Thyroid gland (tissue), 4 donors: ENCODE measurements at regions not wholly inside any gene's neighbourhood (a gene's known extent, or its start where the extent isn't known, plus 50 kb on each side); places are given as distances from the start of the nearest gene placed in this dataset.

Experiments used
- DNase-seq, 2 donors: peaks; one replicate each; pipeline ENCODE4 v3.0.0-alpha.2; 2019
- H3K27ac ChIP-seq, 3 donors: fragments of 200-600 bp; sonication (generic); 1 replicate in 2 of 3; 2 replicates in 1 of 3; pipeline ENCODE4 v1.5.1; 2016 to 2019; ENCODE audit warnings: mild to moderate bottlenecking in 1 of 3, moderate library complexity in 1 of 3
- H3K27me3 ChIP-seq: fragments of 200-600 bp; sonication (generic); one replicate; pipeline ENCODE4 v1.5.1; 2019
- H3K36me3 ChIP-seq, 2 donors: fragments of 200-600 bp; sonication (generic); one replicate each; pipeline ENCODE4 v1.5.1; 2016 to 2019
- H3K4me1 ChIP-seq, 2 donors: fragments of 200-600 bp; sonication (generic); one replicate each; pipeline ENCODE4 v1.5.1; 2017 to 2019
- H3K4me3 ChIP-seq, 3 donors: fragments of 200-600 bp; sonication (generic); replicated peaks in 1 of 3; 1 replicate in 2 of 3; 2 replicates in 1 of 3; pipeline ENCODE4 v1.5.1; 2016; ENCODE audit warnings: mild to moderate bottlenecking in 1 of 3
- H3K9me3 ChIP-seq: fragments of 200-600 bp; sonication (generic); one replicate; pipeline ENCODE4 v1.5.1; 2017
- POLR2A ChIP-seq, 2 donors: fragments of 450-650 bp; IDR thresholded peaks; one replicate each; pipeline ENCODE4 v1.6.1; 2017; ENCODE audit warnings: antibody characterized with exemption in 2 of 2, mild to moderate bottlenecking in 2 of 2, moderate library complexity in 1 of 2
- WGBS, 2 donors: methylation state at CpG; one replicate each; pipeline ENCODE4 v1.1.5; 2017; 5-methylcytosine and 5-hydroxymethylcytosine counted together
- intact Hi-C: fragments of 100-400 bp; cut with DNase I; formaldehyde crosslinking; loops from one replicate; pipeline ENCODE4 v1.15.1; 2023
- TF ChIP-seq, protein P1 (sequence below), 6 experiments: fragments of 200-600 bp in 3 of 6; fragments of 450-650 bp in 3 of 6; sonication (generic) in 3 of 6; IDR thresholded peaks; one replicate each; pipeline ENCODE4 v1.5.1; 2016 to 2019; ENCODE audit warnings: antibody characterized with exemption in 6 of 6, mild to moderate bottlenecking in 2 of 6, inconsistent platforms in 1 of 6, moderate library complexity in 1 of 6

DNA sequence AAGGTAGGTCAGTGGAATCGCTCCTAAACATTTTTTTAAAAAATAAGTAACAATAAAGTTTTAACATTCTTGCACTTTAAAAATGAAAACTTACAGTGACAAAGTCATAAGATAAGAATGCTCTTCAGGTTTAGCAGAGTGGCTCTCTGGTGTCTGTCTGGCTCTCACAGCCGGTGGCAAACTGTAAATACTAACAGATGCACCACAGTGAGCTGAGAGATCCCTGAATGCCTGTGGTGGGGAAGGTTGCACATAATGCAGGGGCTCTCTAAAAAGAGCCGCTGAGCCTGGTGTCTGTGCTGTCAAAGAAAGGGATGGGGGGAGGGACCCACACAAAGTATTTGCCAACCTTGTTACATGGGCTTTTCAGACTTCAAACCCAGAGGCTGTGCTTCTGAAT lies 498.3 kb downstream of the CCSER2 start:
- Histone ChIP-seq H3K27me3 (no peaks in the 10 kb centered on the region), H3K36me3 (no peaks in the 10 kb centered on the region), H3K27ac (no peak overlapping the region), H3K9me3 (no peaks in the 10 kb centered on the region), H3K4me3 (no peak overlapping the region), H3K4me1 (peaks cover 7 to 16% of the 10 kb centered on the region in 2 donors)
- TF ChIP-seq, protein P1, sequence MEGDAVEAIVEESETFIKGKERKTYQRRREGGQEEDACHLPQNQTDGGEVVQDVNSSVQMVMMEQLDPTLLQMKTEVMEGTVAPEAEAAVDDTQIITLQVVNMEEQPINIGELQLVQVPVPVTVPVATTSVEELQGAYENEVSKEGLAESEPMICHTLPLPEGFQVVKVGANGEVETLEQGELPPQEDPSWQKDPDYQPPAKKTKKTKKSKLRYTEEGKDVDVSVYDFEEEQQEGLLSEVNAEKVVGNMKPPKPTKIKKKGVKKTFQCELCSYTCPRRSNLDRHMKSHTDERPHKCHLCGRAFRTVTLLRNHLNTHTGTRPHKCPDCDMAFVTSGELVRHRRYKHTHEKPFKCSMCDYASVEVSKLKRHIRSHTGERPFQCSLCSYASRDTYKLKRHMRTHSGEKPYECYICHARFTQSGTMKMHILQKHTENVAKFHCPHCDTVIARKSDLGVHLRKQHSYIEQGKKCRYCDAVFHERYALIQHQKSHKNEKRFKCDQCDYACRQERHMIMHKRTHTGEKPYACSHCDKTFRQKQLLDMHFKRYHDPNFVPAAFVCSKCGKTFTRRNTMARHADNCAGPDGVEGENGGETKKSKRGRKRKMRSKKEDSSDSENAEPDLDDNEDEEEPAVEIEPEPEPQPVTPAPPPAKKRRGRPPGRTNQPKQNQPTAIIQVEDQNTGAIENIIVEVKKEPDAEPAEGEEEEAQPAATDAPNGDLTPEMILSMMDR (IDR thresholded peaks at IDR 0.05), result no peak
- no peak for TF ChIP-seq POLR2A (IDR thresholded peaks at IDR 0.05)
- intact Hi-C loops, result no loop called here
- WGBS, 2 donors, result 61 to 71% methylated on average over 3 of the region's 3 CpGs
- DNase-seq, result no peak

DNA sequence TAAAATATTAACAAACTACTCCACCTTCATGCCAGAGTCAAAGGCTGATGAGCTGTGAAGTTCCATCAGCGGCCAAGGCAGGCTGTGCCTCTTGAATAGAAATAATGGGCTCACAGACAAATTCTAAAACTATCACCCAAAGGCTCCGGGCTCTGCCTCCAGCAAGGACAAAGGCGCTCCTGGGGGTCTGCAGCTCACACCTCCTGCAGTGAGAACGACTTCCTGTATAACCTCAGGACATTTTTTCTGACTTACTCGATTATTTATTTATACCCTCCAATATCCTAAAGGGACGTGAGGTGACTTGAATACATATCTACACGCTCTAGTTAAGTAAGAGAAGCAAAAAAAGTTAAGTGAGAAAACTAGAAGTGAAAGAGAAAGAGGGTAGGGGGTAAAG lies 500.7 kb downstream of the CCSER2 start:
- H3K36me3 ChIP-seq, result no peaks in the 10 kb centered on the region
- no peak overlapping the region for H3K27ac ChIP-seq
- H3K4me3 ChIP-seq, result no peak overlapping the region
- 76 to 83% methylated on average over 7 of the region's 7 CpGs for WGBS, 2 donors
- no peaks in the 10 kb centered on the region for H3K27me3 ChIP-seq
- peaks cover 7 to 16% of the 10 kb centered on the region in 2 donors for H3K4me1 ChIP-seq
- no peaks in the 10 kb centered on the region for H3K9me3 ChIP-seq
- no peak for DNase-seq
- intact Hi-C loops, result no loop called here
- TF ChIP-seq, protein P1 (IDR thresholded peaks at IDR 0.05), result no peak
- no peak for TF ChIP-seq POLR2A (IDR thresholded peaks at IDR 0.05)

- WGBS, 2 donors, result 80 to 81% methylated on average over 3 of the region's 3 CpGs
- Histone ChIP-seq H3K4me1 (no peaks in the 10 kb centered on the region), H3K4me3 (no peak overlapping the region), H3K27me3 (no peaks in the 10 kb centered on the region), H3K9me3 (no peaks in the 10 kb centered on the region), H3K36me3 (no peaks in the 10 kb centered on the region), H3K27ac (no peak overlapping the region)
- intact Hi-C loops, result no loop called here
- DNase-seq, result no peak
- TF ChIP-seq, protein P1 (IDR thresholded peaks at IDR 0.05), result no peak
- no peak for TF ChIP-seq POLR2A (IDR thresholded peaks at IDR 0.05)
Measured at GRCh38 chr10:84837041-84837812, 508.8 kb downstream of the CCSER2 start.

DNA sequence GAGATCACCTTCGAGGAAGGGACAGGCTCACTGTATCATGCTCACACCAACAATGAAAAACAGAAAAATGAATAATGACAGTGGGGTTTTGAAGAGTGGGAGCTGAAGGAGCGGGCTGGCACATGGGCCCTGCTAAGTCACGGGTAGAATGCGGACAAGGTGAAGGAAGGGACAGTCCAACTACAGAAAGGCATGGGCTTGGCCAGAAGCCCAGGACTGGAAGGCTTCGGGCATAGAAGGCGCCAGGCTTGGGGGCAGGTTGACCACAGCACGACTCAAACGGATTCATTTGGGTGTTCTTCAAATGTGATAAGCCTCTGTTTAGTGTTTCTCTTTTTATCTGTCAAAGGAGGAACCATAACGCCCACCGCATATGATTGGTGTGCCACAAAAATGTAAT lies 509.5 kb downstream of the CCSER2 start:
- H3K4me3 ChIP-seq, result no peak overlapping the region
- TF ChIP-seq, protein P1 (IDR thresholded peaks at IDR 0.05), result no peak
- TF ChIP-seq POLR2A (IDR thresholded peaks at IDR 0.05), result no peak
- no peaks in the 10 kb centered on the region for H3K9me3 ChIP-seq
- H3K4me1 ChIP-seq, result no peaks in the 10 kb centered on the region
- H3K36me3 ChIP-seq, result no peaks in the 10 kb centered on the region
- no peak overlapping the region for H3K27ac ChIP-seq
- intact Hi-C loops, result no loop called here
- WGBS, 2 donors, result 85 to 87% methylated on average over 10 of the region's 10 CpGs
- DNase-seq, result no peak
- H3K27me3 ChIP-seq, result no peaks in the 10 kb centered on the region

DNA sequence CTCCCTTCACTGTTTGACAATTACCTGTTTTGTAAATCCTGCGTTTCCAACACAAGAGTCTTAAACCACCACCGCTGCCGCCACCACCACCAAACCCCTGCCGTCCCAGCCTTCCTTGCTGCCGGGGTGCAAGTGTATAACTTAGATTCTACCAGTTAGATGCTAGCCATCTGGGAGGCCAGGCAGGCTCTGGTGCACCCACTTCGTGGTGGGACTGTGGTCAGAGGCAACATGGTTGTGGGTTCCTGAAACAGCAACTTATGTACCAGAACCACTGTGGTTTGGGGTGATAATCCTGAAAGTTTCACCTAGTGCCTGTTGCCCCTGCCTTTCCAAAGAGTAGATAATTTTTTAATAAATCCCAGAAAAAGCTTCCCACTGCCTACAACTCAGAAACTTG lies 510.5 kb downstream of the CCSER2 start:
- no peak for TF ChIP-seq POLR2A (IDR thresholded peaks at IDR 0.05)
- intact Hi-C loops, result no loop called here
- H3K4me3 ChIP-seq, result no peak overlapping the region
- H3K36me3 ChIP-seq, result no peaks in the 10 kb centered on the region
- H3K4me1 ChIP-seq, result no peaks in the 10 kb centered on the region
- H3K27ac ChIP-seq, result no peak overlapping the region
- no peaks in the 10 kb centered on the region for H3K27me3 ChIP-seq
- no peak for DNase-seq
- no peaks in the 10 kb centered on the region for H3K9me3 ChIP-seq
- 86 to 91% methylated on average over 6 of the region's 6 CpGs for WGBS, 2 donors
